H54 (cell line): ENCODE measurements at regions not wholly inside any gene's neighbourhood (a gene's known extent, or its start where the extent isn't known, plus 50 kb on each side); places are given as distances from the start of the nearest gene placed in this dataset.
"Not testable (repeated sequence)": the region's sequence is repeated elsewhere in the genome, so short reads cannot be mapped to it uniquely, and the experiment has no call there.

ENCODE experiments used
- DNase-seq: peaks from one replicate; pipeline ENCODE4 v3.0.0; 2011; ENCODE audit warnings: low spot score, mixed read lengths; ENCODE audit not compliant: insufficient read length
- FAIRE-seq: peaks from 3 replicates; lab custom pipeline; 2011; peaks lifted over from hg19 to GRCh38; lab: Jason Lieb, UNC
- POLR2A ChIP-seq: IDR thresholded peaks from 2 replicates; pipeline ENCODE4 v1.6.1; 2011; ENCODE audit warnings: low read depth, mild to moderate bottlenecking, low read length

DNA sequence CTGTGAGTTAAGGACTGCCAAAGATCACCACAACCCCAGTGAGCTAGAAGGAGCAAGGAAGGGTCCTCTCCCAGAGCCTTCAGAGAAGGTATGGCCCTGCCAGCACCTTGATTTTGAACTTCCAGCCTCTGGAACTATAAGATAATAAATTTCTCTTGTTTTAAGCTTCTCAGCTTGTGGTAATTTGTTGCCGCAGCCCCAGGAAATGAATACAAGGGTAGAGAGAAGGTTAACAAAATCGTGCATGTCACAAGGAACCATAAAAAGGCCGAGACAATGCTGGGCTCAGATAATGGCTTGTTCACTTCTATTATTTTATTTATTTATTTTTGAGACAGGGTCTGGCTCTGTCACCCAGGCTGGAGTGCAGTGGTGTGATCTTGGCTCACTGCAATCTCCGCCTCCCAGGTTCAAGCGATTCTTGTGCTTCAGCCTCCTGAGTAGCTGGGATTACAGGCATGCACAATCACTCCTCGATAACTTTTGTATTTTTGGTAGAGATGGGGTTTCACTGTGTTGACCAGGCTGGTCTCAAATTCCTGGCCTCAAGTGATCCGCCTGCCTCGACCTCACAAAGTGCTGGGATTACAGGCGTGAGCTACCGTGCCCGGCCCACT, 71.5 kb downstream of the WSB1 start:
- not testable (repeated sequence) for FAIRE-seq

DNA sequence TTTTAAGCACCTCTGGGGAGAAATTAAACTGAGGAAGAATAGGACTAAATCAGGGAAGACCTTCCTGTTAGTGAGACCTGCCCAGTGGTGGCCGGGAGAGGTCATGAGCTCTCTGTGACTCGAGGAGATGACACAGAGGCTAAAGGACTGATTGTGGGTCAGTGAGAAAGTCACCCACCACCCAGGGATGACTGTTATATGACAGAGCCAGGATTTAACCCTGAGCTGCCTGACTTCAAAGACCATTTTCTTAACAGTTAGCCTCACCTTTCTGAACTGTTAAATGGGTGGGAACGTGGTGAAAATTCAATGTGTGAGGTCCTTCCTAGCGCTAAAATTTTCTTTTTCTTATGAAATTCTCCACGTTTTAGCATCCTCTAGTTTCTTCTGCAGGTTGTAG, 72.5 kb downstream of the WSB1 start:
- no peak for DNase-seq
- FAIRE-seq, result no peak
- no peak for TF ChIP-seq POLR2A

More for the DNA sequence above, 71.5 kb downstream of the WSB1 start:
- not testable (repeated sequence) for DNase-seq

DNA sequence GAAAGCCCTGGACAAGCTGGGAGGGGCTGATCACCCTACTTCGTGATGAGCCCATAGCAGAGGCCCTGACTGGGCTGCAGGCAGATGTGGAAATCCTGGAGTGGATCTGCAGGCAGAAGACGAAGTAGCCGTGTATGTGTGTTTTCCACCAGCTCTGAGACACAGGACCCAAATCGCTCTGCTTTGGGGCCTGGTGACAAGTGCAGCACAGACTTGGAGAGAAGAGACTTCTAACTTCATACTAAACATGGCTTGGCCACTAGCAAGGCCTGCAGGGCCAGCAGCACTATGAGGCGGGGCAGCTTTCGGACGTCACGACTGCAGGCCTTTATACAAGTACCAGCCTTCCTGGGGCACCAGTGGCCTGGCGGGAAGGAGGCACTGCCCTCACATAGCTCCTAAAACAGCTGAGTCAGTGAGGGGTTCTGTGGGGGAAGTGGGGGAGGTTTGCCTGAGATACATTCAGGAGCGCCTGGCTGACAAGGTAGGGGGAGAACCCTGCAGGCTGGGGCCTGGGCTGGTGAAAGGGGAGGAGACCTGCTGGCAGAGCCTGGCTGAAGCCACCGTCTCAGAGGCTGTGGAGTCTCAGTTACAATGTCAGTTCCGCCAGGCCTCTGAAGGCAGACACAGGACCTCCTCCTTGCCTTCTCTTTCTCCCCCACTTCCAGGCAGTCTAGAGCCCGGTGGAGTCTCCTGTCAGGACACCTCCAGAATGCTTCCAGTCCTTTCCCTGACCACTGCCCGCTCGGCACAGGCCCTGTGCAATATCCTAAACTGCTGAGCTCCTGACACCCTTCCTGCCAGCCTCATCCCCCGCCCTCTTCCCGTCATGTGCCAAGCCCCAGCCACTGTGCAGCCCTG, 73.4 kb downstream of the WSB1 start:
- TF ChIP-seq POLR2A, result no peak
- FAIRE-seq, result no peak
- DNase-seq, result no peak

DNA sequence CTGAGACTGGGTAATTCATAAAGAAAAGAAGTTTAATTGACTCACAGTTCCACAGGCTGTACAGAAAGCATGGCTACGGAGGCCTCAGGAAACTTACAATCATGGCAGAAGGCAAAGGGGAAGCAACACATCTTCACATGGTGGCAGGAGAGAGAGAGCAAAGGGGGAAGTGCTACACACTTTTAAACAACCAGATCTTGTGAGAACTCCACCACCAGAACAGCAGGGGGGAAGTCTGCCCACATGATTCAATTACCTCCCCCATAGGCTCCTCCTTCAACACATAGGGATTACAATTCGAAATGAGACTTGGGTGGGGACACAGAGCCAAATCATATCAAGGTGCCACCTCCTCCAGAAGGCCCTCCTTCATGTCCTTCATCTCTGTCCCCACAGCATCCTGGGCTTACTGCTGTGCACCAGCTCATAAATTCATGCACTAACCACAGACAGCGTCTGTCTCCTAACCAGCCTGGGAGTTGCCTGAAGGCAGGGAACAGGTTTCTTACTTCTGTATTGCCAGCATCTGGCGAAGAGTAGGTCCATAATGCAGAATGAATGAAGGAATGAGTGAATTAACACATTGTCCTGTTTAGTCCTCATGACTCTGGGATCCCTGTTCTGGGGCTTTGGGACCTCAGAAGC, 74.4 kb downstream of the WSB1 start:
- no peak for FAIRE-seq
- DNase-seq, result no peak
- TF ChIP-seq POLR2A, result no peak

DNA sequence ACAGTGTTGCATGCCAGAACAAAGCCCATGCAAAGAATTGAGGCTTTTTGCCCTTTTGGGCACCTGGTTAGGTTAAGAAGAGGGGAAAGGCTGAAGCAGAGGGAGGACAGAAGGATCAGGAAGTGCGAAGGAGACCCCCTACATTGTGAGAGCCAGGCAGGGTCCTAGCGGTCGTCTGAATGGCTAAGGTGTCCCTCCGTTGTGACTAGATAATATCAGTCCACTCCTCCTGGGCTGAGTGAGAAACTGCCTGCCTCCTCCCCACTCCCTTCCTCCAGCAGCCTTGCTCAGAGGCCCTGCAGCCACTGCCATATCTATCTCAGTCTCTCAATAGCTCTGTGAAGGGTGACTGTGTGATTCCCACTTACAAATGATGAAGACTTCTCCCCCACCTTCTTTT, 75.1 kb downstream of the WSB1 start:
- no peak for TF ChIP-seq POLR2A
- no peak for FAIRE-seq

DNA sequence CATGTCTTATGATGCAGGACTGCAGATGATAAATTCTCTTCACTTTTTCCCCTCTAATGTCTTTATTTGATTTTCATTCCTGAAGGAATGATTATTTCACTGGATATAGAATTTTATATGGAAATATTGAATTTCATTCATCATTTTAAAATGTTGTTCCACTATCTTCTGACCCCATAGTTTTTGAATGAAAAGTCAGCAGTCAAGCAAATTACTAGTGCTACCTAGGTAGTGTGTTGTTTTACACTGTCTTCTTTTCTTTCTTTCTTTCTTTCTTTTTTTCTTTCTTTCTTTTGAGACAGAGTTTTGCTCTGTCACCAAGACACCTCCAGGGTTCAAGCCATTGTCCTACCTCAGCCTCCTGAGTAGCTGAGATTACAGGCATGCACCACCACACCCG, 76.9 kb downstream of the WSB1 start:
- FAIRE-seq (no peak), DNase-seq (no peak)
- no peak for TF ChIP-seq POLR2A

More for the DNA sequence above, 75.1 kb downstream of the WSB1 start:
- no peak for DNase-seq

DNA sequence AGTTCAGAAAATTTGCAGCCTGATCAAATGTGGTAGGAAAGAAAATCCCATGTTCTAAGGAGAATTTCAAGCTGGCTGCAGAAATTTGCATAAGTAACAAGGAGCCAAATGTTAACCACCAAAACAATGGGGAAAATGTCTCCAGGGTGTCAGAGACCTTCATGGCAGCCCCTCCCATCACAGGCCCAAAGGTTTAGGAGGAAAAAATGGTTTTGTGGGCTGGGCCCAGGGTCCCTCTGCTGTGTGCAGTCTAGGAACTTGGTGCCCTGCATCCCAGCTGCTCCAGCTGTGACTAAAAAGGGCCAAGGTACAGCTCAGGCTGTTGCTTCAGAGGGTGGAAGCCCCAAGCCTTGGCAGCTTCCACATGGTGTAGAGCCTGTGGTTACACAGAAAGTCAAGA, 79.8 kb downstream of the WSB1 start:
- DNase-seq, FAIRE-seq: not testable (repeated sequence)

DNA sequence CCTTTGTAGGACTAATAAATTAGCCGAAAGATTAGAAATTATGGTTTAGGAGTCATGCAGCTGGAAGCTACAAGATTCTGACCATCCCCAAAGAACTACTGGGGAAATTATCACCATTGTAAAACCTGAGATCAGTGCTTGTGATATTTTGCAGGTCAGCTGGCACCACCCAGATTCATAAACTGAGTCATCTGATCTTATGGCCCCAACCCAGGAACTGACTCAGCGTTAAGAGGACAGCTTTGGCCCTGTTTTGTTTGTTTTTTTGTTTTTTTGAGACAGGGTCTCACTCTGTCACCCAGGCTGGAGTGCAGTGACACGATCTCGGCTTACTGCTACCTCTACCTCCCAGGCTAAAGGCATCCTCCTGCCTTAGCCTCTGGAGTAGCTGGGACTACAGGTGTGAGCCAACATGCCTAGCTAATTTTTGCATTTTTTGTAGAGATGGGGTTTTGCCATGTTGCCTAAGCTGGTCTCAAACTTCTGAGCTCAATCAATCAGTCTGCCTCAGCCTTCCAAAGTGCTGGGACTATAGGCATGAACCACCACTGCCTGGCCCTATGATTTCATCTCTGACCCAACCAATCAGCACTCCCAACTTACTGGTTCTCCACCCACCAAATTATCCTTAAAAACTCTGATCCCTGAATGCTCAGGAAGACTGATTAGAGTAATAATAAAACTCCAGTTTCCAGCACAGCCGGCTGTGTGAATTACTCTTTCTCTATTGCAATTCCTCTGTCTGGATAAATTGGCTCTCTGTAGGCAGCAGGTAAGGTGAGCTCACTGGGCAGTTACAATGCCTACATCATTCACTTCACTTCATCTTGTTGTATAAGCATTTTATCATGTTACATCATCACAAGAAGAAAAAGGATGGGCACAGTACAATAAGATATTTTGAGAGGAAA, 79.4 kb upstream of the KSR1 start:
- FAIRE-seq (peak; percentile 33), DNase-seq (no peak)
- TF ChIP-seq POLR2A, result no peak

DNA sequence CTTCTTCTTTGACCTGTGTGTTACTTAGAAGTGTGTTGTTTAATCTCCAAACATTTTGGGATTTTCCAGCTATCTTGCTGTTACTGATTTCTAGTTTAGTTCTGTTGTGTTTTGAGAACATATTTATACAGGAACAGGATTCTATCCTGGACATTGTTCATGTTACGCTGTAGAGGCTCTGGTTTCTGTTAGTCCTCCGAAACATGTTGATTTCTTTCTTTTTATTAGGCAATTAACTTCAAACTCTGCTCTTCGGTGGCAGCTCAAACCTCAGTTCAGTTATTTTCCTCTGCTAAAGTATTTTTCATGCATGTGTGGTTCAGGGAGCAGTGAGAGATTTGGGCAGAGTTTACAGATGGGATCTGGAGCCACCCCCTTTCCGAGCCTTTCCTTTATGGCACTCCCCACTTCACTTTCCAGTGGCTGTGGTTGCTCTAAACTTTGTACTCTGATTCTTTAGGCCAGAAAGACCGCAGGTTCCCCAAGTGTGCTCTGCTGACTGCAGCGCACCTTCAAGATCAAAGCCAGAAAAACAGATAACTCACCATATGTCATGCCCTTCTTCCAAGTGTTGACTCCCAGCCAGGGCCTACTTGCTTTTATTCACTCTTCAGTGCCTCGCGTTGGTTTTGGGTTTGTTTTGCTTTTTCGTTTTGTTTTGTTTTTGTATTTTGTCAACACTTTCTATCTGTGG, 77.6 kb upstream of the KSR1 start:
- FAIRE-seq (no peak), DNase-seq (no peak)
- TF ChIP-seq POLR2A, result no peak

DNA sequence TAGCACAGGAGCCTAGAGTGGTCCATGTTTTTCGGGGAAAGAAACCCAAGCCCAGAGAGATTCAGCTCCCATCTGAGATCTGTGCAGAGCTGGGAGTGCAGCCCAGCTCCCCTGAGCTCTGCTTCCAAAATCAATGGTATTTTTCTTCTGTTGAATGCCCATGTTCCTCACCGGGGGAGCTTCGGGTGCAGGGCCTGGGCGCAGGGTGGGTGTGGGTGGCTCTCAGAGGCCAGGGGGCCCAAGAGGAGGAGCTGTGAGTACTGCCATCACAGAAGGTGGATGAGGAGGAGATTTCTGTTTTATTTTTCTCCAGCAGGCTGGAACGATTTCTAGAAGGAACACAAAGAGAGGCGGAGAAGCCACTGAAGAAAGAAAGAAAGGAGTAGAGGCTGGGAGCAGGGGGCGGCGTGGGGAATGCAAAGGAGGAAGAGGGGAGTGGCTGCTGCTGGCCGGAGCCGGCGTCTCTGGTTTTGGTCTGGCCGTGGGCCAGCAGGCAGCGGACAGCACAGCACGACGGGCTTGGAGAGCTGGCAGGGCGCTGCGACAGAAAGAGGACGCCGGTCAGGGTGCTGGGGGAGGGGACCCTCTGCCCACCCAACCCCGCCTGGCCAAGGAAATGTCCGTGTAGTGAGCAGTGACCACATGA, 76.2 kb upstream of the KSR1 start:
- DNase-seq, result peak; percentile 33
- no peak for FAIRE-seq
- TF ChIP-seq POLR2A, result no peak

DNA sequence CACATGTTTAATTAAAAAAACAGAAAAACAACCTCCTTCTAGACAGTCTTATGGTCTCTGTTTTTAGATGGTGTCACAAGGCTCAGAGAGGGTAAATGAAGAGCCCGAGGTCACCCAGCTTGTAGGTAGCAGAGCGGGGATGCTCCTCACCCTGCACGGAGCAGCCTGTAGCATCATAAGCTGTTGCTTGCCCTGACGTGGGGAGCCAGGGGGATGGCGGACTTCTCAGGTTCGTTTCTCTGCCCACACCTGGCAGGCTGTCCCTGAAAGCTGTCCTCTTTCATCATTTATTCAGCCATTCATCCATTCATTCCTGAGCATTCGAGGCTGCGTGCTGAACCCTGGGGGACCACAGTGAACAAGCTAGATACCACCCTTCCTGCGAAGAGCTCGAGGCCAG, 75.7 kb upstream of the KSR1 start:
- FAIRE-seq (no peak), DNase-seq (no peak)
- TF ChIP-seq POLR2A, result no peak

DNA sequence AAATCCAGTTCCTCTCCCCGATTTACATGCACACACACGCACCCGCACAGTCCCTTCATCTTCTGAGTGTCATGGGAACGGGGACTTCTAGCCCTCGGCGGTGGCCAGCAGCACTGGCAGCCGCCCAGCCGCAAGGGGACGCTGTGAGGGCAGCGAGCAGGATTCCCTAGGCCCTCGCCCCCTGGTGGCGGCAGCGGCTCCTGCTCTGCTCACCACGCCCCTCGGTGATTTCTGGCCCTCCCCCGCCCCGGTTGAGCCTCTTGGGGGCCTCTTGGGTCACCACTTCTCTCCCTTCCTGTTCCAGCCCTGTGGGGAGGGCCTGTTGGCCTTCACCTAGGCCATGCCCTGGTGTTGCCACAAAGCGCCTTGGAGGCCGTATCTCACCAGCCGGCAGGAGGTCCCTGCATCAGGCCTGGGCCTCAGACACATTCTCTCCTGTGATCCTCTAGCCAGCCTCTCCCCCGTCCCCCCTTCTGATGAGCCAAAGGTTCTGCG, 75.2 kb upstream of the KSR1 start:
- DNase-seq (peak; percentile 57), FAIRE-seq (no peak)
- TF ChIP-seq POLR2A, result no peak
